HG02970 (cell line): ENCODE measurements at regions not wholly inside any gene's neighbourhood (a gene's known extent, or its start where the extent isn't known, plus 50 kb on each side); places are given as distances from the start of the nearest gene placed in this dataset.
"Not testable (repeated sequence)": the region's sequence is repeated elsewhere in the genome, so short reads cannot be mapped to it uniquely, and the experiment has no call there.

ENCODE experiments used
- ATAC-seq: cut with Tn5 transposase; IDR thresholded peaks from one replicate; pipeline ENCODE4 v1.9.1; 2021; ENCODE audit warnings: mild to moderate bottlenecking, moderate library complexity, moderate number of reproducible peaks; ENCODE audit not compliant: unreplicated experiment, low FRiP score

DNA sequence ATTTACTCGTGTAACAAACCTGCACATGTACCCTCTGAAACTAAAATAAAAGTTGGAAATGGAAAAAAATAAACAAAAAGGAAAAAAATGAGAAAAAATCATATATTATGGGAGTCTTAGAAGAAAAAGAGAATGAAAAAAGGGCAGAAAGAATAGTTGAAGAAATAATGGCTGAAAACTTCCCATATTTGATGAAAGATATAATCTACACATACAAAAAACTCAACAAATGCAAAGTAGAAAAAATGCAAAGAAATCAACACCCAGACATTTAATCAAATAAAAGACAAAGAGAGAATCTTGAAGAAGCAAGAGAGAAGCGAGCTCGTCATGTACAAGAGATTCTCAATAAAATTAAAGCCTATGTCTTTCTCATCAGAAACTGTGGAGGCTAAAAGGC, 73.8 kb downstream of the SLC25A46 start:
- no peak for ATAC-seq

DNA sequence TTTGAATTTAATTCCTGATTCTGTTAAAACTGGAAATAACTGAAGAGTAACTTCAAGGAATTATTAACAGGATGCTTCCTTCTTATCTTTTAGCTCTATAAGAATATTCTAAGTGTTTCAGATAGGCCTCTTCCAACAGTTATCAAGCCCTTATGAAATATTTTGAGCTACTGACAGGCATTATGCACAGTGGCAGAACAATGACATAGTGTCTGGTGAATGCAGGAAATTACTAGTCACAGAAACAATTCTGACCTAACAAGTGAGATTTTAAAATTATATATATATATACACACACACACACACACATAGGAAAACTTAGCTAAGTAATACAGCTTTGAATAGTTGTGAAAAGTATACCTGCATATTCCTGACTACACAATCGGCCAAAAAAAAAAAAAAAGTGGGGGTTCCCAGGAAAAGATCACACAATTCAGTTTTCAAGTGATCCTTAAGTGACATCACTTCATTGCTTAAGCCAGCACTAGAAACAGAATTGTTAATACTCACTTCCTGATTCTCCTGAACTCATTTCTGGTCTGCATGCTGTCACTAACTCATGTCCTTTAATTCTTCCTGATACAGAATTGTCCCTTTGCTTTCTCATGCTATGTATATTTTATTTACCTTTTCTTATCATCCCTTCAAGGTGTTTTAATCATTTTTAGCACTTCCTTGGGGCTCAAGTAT, 77.3 kb downstream of the SLC25A46 start:
- no peak for ATAC-seq

DNA sequence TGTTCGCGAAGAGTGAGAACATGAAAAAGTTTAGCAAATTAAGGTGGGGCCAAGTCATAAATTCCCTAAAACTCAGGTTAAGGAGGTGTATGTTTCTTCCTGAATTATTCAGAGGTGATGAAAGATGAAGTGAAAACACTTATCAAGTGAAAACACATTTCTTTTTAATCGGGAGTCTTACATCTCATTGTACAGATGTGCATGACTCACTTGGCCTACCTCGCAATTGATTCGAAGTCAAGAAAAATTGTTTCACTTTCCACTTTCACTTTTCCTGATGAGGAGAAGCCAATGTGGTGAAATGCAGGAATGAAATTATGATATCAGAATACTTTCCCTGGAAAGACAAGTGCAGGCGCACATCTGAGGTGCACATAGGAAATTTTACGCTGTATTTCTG, 78.7 kb downstream of the SLC25A46 start:
- ATAC-seq: no peak

DNA sequence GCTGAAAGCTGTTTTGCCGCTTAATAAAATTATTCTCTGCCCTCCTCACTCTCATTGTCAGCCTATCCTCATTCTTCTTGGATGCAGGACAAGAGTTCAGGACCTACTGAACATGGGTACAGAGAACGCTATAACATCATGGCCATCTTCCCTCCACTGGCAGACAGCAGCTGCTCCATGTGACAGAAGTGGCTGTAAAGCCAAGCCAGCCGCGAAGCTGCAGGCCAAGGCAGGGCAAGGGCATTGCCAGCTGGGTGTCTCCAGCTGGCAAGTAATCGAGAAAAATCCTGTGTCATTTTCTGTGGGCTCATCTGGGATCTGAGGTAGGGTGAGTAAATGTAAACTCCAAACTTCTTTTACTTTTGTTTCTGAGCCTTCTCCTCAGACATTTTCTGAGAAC, 84.8 kb downstream of the SLC25A46 start:
- no peak for ATAC-seq

DNA sequence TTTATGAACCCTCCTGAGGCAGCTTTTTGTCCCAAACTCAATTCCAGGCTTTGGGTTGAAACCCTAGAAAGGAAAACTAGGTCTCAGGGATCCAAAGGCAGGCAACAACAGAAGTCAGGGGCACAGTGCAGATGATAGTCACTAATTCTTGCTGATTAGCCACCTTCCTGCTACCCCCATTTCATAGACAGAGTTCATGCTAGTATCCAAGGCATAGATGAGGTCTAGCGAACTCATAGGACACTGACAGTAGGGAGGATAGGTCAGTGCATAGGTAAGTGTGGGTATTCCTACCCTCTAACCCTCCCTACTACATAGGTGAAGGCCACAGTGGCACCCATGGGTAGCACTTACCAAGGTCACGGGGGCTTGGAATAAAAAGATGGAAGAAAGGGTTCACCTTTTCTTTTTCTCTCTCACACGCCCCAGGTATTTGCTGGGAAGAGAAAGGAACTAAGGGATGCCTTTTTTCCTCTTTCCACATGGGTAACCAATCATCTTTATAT, 86.2 kb downstream of the SLC25A46 start:
- no peak for ATAC-seq

DNA sequence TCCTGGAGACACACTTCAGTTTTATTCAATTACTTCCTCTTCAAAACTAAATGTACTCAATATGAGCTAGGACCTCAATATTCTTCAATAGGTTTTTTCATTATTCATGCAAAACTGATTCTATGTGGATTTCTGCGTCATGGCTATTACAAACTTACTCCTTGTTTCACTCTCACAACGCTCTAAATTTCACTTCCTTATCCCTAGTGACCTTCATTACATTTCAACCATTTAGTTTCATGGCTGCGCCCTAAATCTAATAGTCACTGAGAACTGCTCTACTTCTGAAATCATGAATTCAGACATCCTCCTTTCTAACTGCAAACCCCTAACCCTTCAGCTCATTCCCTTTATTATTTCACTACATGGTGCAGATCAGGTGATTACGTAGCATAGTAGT, 93.9 kb downstream of the SLC25A46 start:
- no peak for ATAC-seq

DNA sequence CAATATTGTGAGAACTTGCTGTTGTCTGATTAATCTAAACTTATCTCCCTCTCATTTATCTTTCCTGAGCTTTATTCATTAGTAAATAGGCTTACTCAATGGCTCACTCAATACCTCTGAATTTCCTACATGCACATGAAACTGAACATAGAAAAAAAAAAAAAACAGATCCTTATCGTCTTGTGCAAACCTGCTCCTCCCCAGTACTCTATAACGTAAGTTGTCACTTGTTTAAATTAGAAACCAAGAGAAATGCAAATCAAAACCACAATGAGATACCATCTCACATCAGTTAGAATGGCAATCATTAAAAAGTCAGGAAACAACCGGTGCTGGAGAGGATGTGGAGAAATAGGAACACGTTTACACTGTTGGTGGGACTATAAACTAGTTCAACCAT, 96.1 kb downstream of the SLC25A46 start:
- ATAC-seq: not testable (repeated sequence)

DNA sequence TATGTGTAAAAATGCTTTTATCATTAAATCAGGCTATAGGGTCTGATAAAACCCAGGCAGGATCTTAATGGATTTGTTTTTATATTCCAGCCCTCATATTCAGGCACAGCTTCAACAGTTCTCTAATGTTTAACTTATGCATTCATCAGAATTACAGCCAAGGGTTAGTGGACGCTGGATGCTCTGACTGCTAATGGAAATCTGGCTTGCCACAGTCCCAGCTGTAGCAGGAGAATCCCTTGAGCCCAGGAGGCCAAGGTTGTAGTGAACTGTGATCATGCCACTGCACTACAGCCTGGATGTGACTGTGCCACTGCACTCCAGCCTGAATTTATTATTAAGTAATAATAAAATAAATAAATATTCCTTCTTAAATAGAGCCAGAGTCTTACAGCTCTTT, 98.0 kb downstream of the SLC25A46 start:
- no peak for ATAC-seq

DNA sequence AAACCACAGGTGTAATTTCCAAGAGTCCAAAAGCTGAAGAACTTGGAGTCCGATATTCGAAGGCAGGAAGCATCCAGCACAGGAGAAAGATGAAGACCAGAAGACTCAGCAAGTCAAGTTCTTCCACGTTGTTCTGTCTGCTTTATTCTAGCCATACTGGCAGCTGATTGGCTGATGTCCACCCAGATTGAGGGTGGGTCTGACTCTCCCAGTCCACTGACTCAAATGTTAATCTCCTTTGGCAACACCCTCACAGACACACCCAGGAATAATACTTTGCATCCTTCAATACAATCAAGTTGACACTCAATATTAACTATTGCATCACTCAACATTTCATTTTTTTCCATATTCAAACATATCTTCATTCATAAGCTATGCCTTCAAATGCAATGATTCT, 99.5 kb downstream of the SLC25A46 start:
- ATAC-seq: not testable (repeated sequence)

DNA sequence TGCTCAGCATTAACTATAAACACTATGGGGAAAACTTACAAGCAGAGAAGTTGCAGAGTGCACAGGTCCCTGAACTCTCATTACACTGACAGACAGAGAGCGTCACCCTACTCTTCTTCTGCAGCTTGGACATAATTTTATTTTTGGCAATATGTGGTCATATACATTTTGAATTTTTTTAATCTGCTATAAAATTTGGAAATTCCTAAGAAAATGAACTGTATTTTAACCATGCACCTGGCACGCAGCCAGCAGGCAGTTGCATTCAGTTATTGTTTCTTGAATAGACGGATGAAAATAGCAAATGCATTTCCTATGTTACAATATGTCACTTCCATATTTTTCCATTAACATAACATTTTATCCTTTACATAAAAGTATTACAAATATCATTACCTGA, 100.2 kb downstream of the SLC25A46 start:
- no peak for ATAC-seq

DNA sequence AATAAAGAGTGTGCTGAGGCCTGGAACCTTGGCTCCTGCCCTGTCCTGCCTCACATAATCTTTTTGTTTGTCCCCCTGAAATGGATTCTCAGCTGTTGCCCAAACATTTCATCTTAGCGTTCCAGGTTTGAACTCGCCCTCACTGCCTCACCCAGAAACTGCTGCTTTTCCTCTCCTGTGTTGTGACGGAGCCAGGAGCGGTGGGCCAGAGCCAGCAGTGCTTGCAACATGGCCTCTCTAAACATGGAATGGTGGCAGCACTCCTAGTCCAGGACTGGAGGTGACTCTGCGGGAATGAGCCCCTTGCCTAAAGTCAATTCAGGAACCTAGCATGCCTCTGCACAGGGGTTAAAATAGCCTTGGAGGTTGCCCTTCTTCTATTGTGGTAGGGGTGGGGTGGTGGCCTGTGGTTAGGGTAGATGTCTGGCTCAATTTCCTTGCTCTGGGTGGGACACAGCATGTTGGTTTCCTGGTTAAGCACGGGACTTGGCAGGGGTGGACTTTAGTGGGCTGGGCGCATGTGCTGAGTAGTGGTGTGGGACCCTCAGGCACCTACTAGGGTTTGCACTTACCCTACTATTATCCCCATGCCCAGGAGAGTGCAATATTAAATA, 101.6 kb downstream of the SLC25A46 start:
- no peak for ATAC-seq

DNA sequence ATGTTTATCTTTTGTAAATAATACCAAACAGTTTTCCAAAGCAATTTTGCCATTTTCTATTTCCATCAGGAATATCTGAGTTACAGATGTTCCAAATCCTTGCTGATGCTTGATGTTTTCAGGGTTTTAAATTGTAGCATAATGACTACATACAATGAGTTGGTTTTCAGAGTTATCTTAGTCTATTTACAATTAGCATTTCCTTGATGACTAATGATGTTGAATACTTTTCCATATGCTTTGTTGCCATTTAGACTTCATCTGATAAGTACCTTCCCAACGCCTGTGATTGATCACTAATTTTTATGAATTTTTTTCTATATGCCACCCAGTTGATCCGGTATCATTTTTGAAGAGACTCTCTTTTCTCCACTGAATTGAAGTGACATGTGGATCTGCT, 102.3 kb downstream of the SLC25A46 start:
- no peak for ATAC-seq

DNA sequence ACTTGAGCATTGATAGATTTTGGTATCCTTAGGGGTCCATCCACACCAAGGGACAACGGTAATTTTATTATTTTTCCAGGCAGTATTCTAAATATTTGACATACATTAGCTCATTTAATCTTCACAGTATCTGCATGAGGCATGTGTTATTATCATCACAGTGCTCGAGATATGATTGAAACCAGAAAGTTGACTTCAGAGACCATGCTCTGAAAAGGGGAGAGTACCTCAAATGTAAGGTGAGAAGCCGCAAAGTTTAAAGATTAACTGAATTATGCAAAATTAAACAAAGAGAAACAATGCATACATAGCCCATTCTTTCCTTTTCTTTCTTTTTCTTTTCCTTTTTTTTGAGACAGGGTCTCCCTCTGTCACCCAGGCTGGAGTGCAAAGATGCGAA, 104.1 kb downstream of the SLC25A46 start:
- no peak for ATAC-seq

DNA sequence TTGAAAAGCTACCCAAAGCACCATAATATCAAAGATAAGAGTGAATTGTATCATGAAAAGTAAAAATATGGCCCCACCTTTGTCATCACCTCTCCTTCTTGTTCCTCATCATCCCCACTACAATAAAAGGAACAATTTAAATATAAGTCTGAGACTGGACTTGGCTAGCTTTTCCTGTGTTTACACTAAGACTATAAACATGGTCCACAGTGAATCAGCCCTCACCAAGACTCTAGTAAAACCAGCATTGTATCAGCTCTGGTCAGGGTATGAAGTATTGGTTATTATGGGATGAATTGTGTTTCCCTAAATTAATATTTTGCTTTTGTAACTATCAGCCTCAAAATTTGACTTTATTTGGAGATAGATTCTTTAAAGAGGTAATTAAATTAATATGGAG, 105.4 kb downstream of the SLC25A46 start:
- ATAC-seq: no peak

DNA sequence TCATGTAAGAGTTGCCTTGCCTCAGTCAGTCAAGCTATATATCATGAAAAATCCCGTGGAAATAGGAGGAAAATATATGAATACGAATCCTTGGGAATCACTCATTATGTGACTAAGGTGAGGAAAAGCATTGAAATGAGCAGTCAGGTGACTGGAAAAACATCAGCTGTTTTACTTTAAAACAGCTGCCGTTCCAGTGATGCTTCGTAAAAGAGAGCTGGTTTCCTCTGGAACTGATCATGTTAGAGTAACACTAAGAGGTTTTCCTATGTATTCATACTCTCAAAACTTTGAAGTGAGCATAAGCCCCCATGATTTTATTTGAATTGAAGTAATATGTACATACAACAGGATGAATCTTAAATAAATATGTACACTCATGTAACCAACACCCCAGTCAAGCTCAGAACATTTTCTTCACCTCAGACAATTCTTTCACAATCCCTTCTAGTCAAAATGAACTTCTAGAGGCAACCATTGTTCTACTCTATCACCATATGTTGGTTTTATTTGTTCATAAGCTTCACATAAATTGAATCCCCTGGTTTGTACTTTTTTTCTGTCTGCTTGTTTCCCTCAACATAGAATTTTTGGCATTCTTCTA, 107.7 kb downstream of the SLC25A46 start:
- no peak for ATAC-seq

DNA sequence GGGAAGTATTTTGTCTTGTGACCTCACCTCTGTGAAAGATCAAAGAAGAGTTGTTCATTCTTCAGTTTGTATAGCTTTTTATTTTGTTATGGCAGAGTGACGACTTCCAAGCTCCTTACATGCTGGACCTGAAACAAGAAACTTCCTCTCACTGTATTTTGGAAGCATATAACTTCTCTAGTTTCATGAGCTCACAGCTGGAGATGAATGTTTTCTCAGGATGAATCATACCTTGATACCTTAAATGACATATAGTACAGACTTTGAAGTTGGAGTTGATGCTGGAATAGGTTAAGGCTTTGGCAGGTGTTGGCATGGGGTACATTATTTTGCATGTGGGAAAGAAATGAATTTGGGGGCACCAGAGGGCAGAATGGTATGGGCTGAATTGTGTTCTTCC, 112.5 kb downstream of the SLC25A46 start:
- ATAC-seq: no peak

DNA sequence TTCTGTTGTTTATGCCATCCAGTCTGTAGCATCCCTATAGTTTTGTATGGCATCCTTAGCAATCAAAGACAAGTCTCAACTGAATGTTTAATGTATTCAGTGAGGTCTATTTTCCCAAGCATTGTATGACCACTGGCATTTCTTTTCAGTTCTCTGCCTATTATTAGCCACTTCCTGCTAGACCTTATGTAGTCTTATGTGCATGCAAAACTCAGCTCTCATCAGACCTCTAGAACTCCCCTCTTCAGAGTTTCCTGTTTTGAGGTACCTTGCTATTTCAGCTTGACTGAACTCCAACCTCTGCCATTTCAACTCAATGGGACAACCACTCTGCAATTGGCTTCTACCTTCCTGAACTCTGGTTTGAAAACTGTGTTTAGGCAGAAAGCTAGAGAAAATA, 113.2 kb downstream of the SLC25A46 start:
- ATAC-seq: peak; percentile 81

DNA sequence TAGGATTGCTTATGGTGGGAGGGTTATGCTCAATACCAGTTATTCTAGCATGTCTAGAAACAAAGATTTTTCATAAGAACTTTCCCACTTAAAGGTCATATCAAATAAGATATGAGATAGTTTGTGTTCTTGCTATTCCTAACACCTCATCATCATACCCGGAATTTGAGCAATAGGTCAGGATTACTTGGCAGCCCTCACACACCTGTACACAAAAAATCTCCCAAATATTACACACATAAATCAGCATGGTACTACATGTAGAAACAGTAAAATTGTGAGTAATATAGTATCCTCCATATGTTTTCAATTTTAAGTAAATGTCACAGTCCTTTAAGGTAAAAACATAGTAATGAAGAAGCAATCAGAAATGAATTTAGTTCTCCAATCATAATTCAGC, 113.7 kb downstream of the SLC25A46 start:
- no peak for ATAC-seq

DNA sequence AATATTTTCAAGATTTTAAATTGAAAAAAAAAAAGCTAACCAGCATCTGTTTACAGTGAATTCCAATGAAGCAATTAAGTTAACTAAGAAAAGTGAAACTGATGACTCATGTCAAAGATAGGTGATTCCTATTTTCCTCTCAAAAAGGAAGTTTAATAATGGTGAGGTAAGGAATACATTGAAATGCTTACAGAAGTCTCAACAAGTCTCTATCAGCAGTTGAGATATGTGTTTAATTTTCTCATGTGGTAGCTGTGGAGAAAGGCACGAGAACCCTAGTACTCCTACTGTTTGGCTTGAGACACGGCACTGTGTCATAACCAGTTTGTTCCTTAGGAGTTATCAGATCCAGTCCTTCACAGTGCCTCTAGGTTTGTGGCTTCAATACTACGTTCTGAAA, 114.5 kb downstream of the SLC25A46 start:
- no peak for ATAC-seq

DNA sequence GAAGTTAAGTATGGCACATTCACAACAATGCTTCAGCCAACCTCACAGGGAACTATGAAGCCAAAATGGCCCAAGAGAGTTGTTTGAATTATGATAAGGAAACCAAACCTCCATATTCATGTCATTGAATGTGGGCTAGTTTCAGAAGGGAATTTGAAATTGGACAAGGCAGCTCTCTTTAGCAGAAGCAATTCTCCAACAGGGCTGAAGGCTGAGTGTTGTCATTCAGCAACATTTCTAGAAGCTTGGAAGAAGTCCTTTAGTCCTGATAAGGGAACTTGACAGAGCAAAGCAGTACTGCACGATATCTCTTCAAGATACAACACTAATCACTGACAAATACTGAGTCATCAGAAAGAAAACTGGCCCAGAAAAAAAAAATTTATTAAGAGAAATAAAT, 115.4 kb downstream of the SLC25A46 start:
- ATAC-seq: no peak

DNA sequence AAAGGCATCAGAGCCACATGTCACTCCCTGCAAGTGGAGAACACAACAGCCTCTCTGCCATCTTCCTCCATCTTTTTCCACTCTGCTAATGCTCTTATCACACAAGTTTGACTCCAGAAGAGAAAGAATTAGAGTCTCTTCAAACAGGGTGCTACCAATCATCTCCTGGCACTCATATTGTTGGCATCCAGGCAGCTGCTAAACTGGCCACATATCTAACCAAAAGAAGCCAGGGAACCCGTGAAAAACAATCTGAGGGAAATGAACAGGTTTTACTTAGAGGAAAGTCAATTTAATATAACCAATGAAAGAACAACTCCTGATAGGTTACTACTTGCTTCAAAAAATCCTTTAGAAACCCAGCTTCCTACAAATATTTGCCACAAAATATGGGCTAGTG, 117.2 kb downstream of the SLC25A46 start:
- no peak for ATAC-seq
